SK-N-SH treated with all-trans-retinoic acid at 6 μM for 48 hours (cell line): ENCODE measurements at regions not wholly inside any gene's neighbourhood (a gene's known extent, or its start where the extent isn't known, plus 50 kb on each side); places are given as distances from the start of the nearest gene placed in this dataset.
A peak's percentile ranks its signal among the peaks of the same experiment; 100 is the strongest.

Experiments
- ATAC-seq: fragments of 200-7000 bp; cut with Tn5 transposase; 3 replicates; pipeline ENCODE4 v1.9.1; 2020; ENCODE audit warnings: mild to moderate bottlenecking, moderate library complexity
- ARNTL ChIP-seq: fragments of 450-650 bp; formaldehyde crosslinking; IDR thresholded peaks from 2 replicates; pipeline ENCODE4 v1.5.0; 2020; ENCODE audit warnings: low read depth, mild to moderate bottlenecking, moderate library complexity, borderline replicate concordance
- BACH2 ChIP-seq: fragments of 250-450 bp; sonication (Bioruptor Pico); IDR thresholded peaks from 2 replicates; pipeline ENCODE4 v1.9.0; 2021; ENCODE audit warnings: mild to moderate bottlenecking, borderline replicate concordance
- CSDC2 ChIP-seq: fragments of 250-450 bp; sonication (Bioruptor Pico); IDR thresholded peaks from 2 replicates; pipeline ENCODE4 v1.5.0; 2020; ENCODE audit warnings: mild to moderate bottlenecking, moderate library complexity
- ESRRG ChIP-seq: fragments of 250-450 bp; sonication (Bioruptor Pico); IDR thresholded peaks from 2 replicates; pipeline ENCODE4 v1.6.1; 2021; ENCODE audit warnings: mild to moderate bottlenecking
- GLIS3 ChIP-seq: fragments of 250-450 bp; sonication (Bioruptor Pico); IDR thresholded peaks from 2 replicates; pipeline ENCODE4 v1.5.0; 2020; ENCODE audit warnings: mild to moderate bottlenecking, moderate library complexity
- ISL1 ChIP-seq: fragments of 250-450 bp; sonication (Bioruptor Pico); IDR thresholded peaks from 2 replicates; pipeline ENCODE4 v2.1.2; 2022; ENCODE audit warnings: mild to moderate bottlenecking, moderate library complexity
- OSR1 ChIP-seq: fragments of 250-450 bp; sonication (Bioruptor Pico); IDR thresholded peaks from 2 replicates; pipeline ENCODE4 v1.8.0; 2022; ENCODE audit warnings: moderate library complexity, mild to moderate bottlenecking, inconsistent platforms
- PATZ1 ChIP-seq: fragments of 250-450 bp; sonication (Bioruptor Pico); IDR thresholded peaks from 2 replicates; pipeline ENCODE4 v1.8.0; 2020; ENCODE audit warnings: mild to moderate bottlenecking, moderate library complexity, borderline replicate concordance
- PPARA ChIP-seq: fragments of 250-450 bp; sonication (Bioruptor Pico); IDR thresholded peaks from 2 replicates; pipeline ENCODE4 v1.5.0; 2020; ENCODE audit warnings: mild to moderate bottlenecking, borderline replicate concordance
- RARB ChIP-seq: fragments of 250-450 bp; sonication (Bioruptor Pico); IDR thresholded peaks from 2 replicates; pipeline ENCODE4 v1.8.0; 2021; ENCODE audit warnings: mild to moderate bottlenecking, moderate library complexity
- SNAI2 ChIP-seq: fragments of 250-450 bp; sonication (Bioruptor Pico); IDR thresholded peaks from 2 replicates; pipeline ENCODE4 v1.5.0; 2020; ENCODE audit warnings: mild to moderate bottlenecking, moderate library complexity
- TCF4 ChIP-seq: fragments of 250-450 bp; sonication (Bioruptor Pico); IDR thresholded peaks from 2 replicates; pipeline ENCODE4 v1.8.0; 2021; ENCODE audit warnings: mild to moderate bottlenecking, moderate library complexity, borderline replicate concordance
- TOX ChIP-seq: fragments of 250-450 bp; sonication (Bioruptor Pico); IDR thresholded peaks from 2 replicates; pipeline ENCODE4 v1.8.0; 2021; ENCODE audit warnings: mild to moderate bottlenecking, moderate library complexity, borderline replicate concordance
- TSHZ2 ChIP-seq: fragments of 250-450 bp; sonication (Bioruptor Pico); IDR thresholded peaks from 2 replicates; pipeline ENCODE4 v1.5.0; 2020; ENCODE audit warnings: mild to moderate bottlenecking, moderate library complexity
- ZC3H10 ChIP-seq: fragments of 250-450 bp; sonication (Bioruptor Pico); IDR thresholded peaks from 2 replicates; pipeline ENCODE4 v1.5.1; 2021; ENCODE audit warnings: mild to moderate bottlenecking, moderate library complexity
- ZFP3 ChIP-seq: fragments of 250-450 bp; sonication (Bioruptor Pico); IDR thresholded peaks from 2 replicates; pipeline ENCODE4 v1.5.0; 2020; ENCODE audit warnings: mild to moderate bottlenecking, moderate library complexity
- ZFP30 ChIP-seq: fragments of 450-650 bp; formaldehyde crosslinking; IDR thresholded peaks from 2 replicates; pipeline ENCODE4 v1.5.0; 2022; ENCODE audit warnings: mild to moderate bottlenecking, moderate library complexity
- ZNF70 ChIP-seq: fragments of 450-650 bp; formaldehyde crosslinking; IDR thresholded peaks from 2 replicates; pipeline ENCODE4 v1.5.0; 2020; ENCODE audit warnings: mild to moderate bottlenecking, moderate library complexity
- ZNF8 ChIP-seq: fragments of 450-650 bp; formaldehyde crosslinking; IDR thresholded peaks from 2 replicates; pipeline ENCODE4 v1.5.0; 2020; ENCODE audit warnings: mild to moderate bottlenecking, moderate library complexity
- TF ChIP-seq, protein P1 (sequence below): fragments of 250-450 bp; sonication (Bioruptor Pico); IDR thresholded peaks from 2 replicates; pipeline ENCODE4 v1.5.1; 2020; ENCODE audit warnings: low read depth, mild to moderate bottlenecking, moderate library complexity
- TF ChIP-seq, protein P2 (sequence below): fragments of 250-450 bp; sonication (Bioruptor Pico); IDR thresholded peaks from 2 replicates; pipeline ENCODE4 v1.5.1; 2021; ENCODE audit warnings: mild to moderate bottlenecking, moderate library complexity
- TF ChIP-seq, protein P3 (sequence below): fragments of 250-450 bp; sonication (Bioruptor Pico); IDR thresholded peaks from 2 replicates; pipeline ENCODE4 v1.8.0; 2021; ENCODE audit warnings: low read depth, mild to moderate bottlenecking, moderate library complexity, borderline replicate concordance

GRCh38 chr3:176078906-176079305 lies 1118.4 kb downstream of the TBL1XR1 start:
- TF ChIP-seq ZNF8 (CRISPR knock-in tag): no peak
- no peak for TF ChIP-seq GLIS3 (CRISPR knock-in tag)
- TF ChIP-seq ZFP30 (CRISPR knock-in tag): no peak
- TF ChIP-seq RARB (CRISPR knock-in tag): no peak
- no peak for TF ChIP-seq OSR1 (CRISPR knock-in tag)
- TF ChIP-seq BACH2: no peak
- TF ChIP-seq PATZ1 (CRISPR knock-in tag): no peak
- TF ChIP-seq PPARA (CRISPR knock-in tag): no peak
- TF ChIP-seq, protein P1, sequence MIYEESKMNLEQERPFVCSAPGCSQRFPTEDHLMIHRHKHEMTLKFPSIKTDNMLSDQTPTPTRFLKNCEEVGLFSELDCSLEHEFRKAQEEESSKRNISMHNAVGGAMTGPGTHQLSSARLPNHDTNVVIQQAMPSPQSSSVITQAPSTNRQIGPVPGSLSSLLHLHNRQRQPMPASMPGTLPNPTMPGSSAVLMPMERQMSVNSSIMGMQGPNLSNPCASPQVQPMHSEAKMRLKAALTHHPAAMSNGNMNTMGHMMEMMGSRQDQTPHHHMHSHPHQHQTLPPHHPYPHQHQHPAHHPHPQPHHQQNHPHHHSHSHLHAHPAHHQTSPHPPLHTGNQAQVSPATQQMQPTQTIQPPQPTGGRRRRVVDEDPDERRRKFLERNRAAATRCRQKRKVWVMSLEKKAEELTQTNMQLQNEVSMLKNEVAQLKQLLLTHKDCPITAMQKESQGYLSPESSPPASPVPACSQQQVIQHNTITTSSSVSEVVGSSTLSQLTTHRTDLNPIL (CRISPR knock-in tag): no peak
- no peak for TF ChIP-seq ZC3H10 (CRISPR knock-in tag)
- no peak for TF ChIP-seq TCF4
- TF ChIP-seq, protein P2, sequence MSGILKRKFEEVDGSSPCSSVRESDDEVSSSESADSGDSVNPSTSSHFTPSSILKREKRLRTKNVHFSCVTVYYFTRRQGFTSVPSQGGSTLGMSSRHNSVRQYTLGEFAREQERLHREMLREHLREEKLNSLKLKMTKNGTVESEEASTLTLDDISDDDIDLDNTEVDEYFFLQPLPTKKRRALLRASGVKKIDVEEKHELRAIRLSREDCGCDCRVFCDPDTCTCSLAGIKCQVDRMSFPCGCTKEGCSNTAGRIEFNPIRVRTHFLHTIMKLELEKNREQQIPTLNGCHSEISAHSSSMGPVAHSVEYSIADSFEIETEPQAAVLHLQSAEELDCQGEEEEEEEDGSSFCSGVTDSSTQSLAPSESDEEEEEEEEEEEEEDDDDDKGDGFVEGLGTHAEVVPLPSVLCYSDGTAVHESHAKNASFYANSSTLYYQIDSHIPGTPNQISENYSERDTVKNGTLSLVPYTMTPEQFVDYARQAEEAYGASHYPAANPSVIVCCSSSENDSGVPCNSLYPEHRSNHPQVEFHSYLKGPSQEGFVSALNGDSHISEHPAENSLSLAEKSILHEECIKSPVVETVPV (CRISPR knock-in tag): no peak
- no peak for TF ChIP-seq CSDC2 (CRISPR knock-in tag)
- TF ChIP-seq ESRRG: no peak
- TF ChIP-seq ZFP3 (CRISPR knock-in tag): no peak
- no peak for TF ChIP-seq SNAI2 (CRISPR knock-in tag)
- no peak for TF ChIP-seq ZNF70 (CRISPR knock-in tag)
- no peak for TF ChIP-seq ISL1 (CRISPR knock-in tag)
- peak; percentile 60 for ATAC-seq

DNA sequence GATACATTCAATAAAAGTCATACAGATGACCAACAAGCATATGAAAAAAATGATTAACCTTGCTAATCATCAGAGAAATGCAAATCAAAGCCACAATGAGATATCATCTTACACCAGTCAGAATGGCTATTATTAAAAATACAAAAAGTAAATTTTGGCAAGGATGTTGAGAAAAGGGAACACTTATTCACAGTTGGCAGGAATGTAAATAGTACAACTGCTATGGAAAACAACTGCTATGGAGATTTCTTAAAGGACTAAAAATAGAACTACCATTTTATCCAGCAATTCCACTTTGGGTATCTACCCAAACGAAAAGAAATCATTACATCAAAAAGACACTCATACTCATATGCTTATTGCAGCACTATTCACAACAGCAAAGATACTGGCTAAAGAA lies 1121.8 kb downstream of the TBL1XR1 start:
- ATAC-seq: no peak

GRCh38 chr3:176075046-176075445 lies 1122.2 kb downstream of the TBL1XR1 start:
- ATAC-seq: no peak
- TF ChIP-seq PATZ1 (CRISPR knock-in tag) (no peak), ARNTL (no peak), CSDC2 (CRISPR knock-in tag) (no peak), ZNF8 (CRISPR knock-in tag) (no peak), RARB (CRISPR knock-in tag) (no peak), ZNF70 (CRISPR knock-in tag) (no peak), ESRRG (no peak), ZFP30 (CRISPR knock-in tag) (no peak), TOX (no peak), BACH2 (no peak), TCF4 (no peak), OSR1 (CRISPR knock-in tag) (no peak), ZFP3 (CRISPR knock-in tag) (no peak), ISL1 (CRISPR knock-in tag) (no peak), ZC3H10 (CRISPR knock-in tag) (no peak), TSHZ2 (CRISPR knock-in tag) (no peak)
- TF ChIP-seq, protein P3, sequence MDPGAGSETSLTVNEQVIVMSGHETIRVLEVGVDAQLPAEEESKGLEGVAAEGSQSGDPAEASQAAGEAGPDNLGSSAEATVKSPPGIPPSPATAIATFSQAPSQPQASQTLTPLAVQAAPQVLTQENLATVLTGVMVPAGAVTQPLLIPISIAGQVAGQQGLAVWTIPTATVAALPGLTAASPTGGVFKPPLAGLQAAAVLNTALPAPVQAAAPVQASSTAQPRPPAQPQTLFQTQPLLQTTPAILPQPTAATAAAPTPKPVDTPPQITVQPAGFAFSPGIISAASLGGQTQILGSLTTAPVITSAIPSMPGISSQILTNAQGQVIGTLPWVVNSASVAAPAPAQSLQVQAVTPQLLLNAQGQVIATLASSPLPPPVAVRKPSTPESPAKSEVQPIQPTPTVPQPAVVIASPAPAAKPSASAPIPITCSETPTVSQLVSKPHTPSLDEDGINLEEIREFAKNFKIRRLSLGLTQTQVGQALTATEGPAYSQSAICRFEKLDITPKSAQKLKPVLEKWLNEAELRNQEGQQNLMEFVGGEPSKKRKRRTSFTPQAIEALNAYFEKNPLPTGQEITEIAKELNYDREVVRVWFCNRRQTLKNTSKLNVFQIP: no peak
- TF ChIP-seq, protein P1 (CRISPR knock-in tag): no peak

More for the DNA sequence above, 1121.8 kb downstream of the TBL1XR1 start:
- TF ChIP-seq, protein P2 (CRISPR knock-in tag): no peak
- TF ChIP-seq ISL1 (CRISPR knock-in tag): no peak
- no peak for TF ChIP-seq SNAI2 (CRISPR knock-in tag)
- no peak for TF ChIP-seq ARNTL
- no peak for TF ChIP-seq OSR1 (CRISPR knock-in tag)
